22Rv1 (cell line): ENCODE measurements at regions not wholly inside any gene's neighbourhood (a gene's known extent, or its start where the extent isn't known, plus 50 kb on each side); places are given as distances from the start of the nearest gene placed in this dataset.
"Not testable (repeated sequence)": the region's sequence is repeated elsewhere in the genome, so short reads cannot be mapped to it uniquely, and the experiment has no call there.

Source experiments
- H3K27ac ChIP-seq: fragments of 450-650 bp; 2 replicates; pipeline ENCODE4 v1.5.1; 2017
- ZFX ChIP-seq: fragments of 450-650 bp; IDR thresholded peaks from 2 replicates; pipeline ENCODE4 v1.6.1; 2017; ENCODE audit warnings: antibody characterized with exemption, borderline replicate concordance
- TF ChIP-seq, protein P1 (sequence below): fragments of 450-650 bp; IDR thresholded peaks from 2 replicates; pipeline ENCODE4 v1.5.1; 2017; ENCODE audit warnings: mild to moderate bottlenecking

DNA sequence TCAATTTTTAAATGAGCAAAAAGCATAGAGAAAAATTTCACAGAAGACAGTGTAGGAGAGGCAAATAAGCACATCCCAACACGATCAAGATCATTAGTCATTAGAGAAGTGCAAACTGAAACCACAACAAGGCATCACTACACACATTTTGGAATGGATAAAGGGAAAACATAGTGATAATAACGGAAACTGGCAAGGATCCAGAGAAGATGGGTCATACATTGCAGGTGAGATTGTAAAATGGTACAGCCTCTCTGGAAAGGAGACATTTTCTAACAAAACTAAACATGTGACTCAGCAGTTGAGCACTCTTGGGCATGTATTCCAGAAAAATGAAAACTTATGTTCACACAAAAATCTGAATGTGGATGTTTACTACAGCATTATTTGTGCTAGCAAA, 98.3 kb upstream of the TMEM17 start:
- no peak overlapping the region for H3K27ac ChIP-seq
- TF ChIP-seq, protein P1, sequence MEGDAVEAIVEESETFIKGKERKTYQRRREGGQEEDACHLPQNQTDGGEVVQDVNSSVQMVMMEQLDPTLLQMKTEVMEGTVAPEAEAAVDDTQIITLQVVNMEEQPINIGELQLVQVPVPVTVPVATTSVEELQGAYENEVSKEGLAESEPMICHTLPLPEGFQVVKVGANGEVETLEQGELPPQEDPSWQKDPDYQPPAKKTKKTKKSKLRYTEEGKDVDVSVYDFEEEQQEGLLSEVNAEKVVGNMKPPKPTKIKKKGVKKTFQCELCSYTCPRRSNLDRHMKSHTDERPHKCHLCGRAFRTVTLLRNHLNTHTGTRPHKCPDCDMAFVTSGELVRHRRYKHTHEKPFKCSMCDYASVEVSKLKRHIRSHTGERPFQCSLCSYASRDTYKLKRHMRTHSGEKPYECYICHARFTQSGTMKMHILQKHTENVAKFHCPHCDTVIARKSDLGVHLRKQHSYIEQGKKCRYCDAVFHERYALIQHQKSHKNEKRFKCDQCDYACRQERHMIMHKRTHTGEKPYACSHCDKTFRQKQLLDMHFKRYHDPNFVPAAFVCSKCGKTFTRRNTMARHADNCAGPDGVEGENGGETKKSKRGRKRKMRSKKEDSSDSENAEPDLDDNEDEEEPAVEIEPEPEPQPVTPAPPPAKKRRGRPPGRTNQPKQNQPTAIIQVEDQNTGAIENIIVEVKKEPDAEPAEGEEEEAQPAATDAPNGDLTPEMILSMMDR: no peak
- no peak for TF ChIP-seq ZFX

DNA sequence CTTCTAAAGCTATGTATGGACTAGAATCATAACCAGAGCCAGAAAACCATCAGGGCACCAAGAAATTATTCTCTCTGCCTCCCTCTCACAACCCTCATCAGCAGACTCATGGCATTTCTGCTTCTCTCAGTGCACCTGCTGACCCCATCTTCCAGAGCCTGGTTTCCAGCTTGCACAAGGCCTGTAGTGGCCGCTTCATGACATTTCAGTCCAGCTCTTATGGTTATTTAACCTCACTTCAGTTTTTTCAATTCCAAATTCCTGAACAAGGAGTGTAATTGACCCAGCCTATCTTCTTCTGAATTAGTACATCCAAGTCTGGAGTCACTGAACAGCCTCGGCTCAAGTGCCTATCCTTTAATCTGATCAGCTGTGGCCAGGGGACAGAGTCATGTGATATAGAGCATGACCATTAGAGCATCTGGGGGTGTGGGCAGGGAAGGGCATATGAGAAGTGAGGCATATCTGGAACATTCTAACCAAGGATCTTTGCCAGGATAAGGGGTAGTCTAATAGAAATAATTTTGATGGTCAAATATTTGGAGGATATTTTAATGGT, 97.2 kb upstream of the TMEM17 start:
- no peak overlapping the region for H3K27ac ChIP-seq
- no peak for TF ChIP-seq ZFX
- TF ChIP-seq, protein P1: no peak

DNA sequence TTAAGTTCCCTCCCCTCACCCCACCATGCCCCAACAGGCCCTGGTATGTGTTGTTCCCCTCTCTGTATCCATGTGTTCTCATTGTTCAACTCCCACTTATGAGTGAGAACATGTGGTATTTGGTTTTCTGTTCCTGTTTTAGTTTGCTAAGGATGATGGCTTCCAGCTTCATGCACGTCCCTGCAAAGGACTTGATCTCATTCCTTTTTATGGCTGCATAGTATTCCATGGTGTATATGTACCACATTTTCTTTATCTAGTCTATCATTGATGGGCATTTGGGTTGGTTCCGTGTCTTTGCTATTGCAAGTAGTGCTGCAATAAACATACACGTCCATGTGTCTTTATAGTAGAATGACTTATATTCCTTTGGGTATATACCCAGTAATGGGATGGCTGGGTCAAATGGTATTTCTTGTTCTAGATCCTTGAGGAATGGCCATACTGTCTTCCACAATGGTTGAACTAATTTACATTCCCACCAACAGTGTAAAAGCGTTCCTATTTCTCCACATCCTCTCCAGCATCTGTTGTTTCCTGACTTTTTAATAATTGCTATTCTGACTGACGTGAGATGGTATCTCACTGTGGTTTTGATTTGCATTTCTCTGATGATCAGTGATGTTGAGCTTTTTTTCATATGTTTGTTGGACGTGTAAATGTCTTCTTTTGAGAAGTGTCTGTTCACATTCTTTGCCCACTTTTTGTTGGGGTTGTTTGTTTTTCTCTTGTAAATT, 93.8 kb upstream of the TMEM17 start:
- not testable (repeated sequence) for H3K27ac ChIP-seq

DNA sequence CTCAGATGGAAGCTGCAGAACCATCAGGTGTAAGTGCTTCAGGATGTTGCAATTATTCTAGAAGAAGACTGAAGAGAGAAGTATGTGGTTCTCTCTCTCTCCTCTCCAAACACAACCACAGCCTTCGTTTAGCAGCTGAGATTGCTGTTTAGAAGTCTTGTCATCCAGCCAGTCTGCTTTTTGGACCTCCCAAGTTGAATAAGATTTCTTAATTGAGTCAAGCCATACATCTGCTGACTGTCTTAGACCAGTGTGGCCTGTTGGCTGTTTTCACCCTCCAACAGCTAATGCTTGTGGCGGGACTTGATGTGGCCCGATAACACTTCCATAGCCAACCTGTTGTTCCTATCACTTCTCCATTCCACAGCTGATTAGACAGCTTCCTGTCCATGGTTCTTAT, 91.3 kb upstream of the TMEM17 start:
- H3K27ac ChIP-seq: no peak overlapping the region
- TF ChIP-seq, protein P1: no peak
- no peak for TF ChIP-seq ZFX

DNA sequence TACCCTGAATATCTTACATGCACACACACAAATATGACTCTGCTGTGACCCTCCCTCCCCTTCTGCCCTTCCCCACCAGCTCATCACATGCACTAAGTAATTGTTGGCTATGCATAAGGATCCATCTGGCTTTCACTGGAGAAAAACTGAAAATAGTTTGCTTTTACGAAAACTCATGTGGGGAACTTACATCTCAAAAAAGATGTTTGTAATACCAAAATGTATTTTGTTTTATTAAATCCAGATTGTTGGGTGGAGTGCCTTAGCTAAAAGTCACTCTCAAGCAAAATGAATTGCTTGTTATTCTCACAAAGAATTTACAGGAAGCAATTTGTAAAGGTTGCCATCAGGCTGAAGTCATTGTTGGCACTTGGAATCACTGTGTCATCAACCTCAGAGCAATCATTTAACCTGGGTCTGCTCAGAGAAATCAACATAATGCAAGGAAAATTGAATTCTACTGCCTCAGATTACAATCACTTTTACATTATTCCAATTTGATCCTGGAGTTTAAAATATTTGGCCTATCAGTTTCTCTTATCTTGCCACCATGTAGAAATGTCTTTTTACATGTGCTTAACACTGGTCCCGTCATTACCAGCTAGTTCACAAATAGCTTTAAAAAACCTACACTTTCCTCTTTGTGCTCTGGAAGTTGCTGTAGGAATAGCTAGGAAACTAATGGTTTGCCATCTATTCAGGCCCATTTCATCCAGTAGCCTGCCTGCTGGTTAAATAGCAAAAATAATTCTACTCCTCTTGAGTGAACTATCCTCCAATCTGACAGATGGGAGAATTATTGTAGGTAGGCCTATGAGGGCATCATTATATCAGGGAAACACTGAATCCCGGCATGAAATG, 90.3 kb upstream of the TMEM17 start:
- no peak overlapping the region for H3K27ac ChIP-seq
- TF ChIP-seq, protein P1: no peak
- TF ChIP-seq ZFX: no peak

DNA sequence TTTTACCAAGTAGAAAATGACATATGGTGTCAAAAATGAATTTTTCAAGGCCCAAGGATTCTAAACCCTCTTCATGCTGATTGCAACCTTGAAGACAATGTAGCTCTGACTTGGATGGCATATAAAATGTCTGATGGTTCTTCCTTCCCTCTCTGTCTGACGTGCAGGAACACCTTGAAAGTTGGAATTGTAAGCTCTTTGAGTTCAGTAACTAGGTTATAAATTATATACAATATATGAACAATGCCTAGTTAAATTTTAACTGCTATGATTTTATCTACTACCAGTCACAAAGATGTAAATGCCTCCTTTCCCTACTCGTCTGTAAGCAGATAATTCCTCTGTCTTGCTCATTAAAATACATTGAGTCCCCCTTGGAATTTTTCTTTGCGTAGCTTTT, 89.5 kb upstream of the TMEM17 start:
- no peak overlapping the region for H3K27ac ChIP-seq
- TF ChIP-seq ZFX: no peak
- TF ChIP-seq, protein P1: no peak

DNA sequence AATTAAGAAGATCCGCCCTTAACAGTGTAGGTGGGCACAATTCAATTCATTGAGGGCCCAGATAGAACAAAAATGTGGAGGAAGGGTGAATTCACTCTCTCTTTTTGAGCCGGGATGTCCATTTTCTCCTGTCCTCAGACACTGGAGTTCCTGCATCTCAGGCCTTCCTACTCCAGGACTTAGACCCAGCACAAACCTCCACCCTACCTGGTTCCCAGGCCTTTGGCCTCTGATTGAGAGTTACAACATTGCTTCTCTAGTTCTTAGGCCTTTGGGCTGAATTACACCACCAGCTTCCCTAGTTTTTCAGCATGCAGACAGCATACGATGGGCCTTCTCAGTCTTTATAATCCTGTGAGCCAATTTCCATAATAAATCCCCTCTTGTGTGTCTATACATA, 87.8 kb upstream of the TMEM17 start:
- H3K27ac ChIP-seq: no peak overlapping the region
- no peak for TF ChIP-seq ZFX
- TF ChIP-seq, protein P1: no peak
